Natural killer cell (primary cell): ENCODE measurements at regions not wholly inside any gene's neighbourhood (a gene's known extent, or its start where the extent isn't known, plus 50 kb on each side); places are given as distances from the start of the nearest gene placed in this dataset.

Experiments used
- ATAC-seq, 3 donors: fragments of 150-1000 bp in 2 of 3; fragments of 200-7000 bp in 1 of 3; cut with Tn5 transposase; 1 replicate in 1 of 3; 2 replicates in 2 of 3; pipeline ENCODE4 v1.10.0; 2021; ENCODE audit warnings: mild to moderate bottlenecking in 2 of 3, moderate library complexity in 2 of 3
- DNase-seq, 2 donors: peaks; one replicate each; pipeline versions ENCODE4 v3.0.0 to v3.0.0-alpha.2; 2013 to 2021; ENCODE audit warnings: mixed read lengths in 1 of 2
- H3K27ac ChIP-seq: one replicate; pipeline ENCODE4 v1.5.1; 2013; ENCODE audit warnings: mild to moderate bottlenecking, low read length
- H3K27me3 ChIP-seq: one replicate; pipeline ENCODE4 v1.6.1; 2013; ENCODE audit warnings: low read length; ENCODE audit not compliant: control insufficient read depth, insufficient read depth
- H3K36me3 ChIP-seq: one replicate; pipeline ENCODE4 v1.6.1; 2013; ENCODE audit warnings: low read length; ENCODE audit not compliant: control insufficient read depth, insufficient read depth
- H3K4me1 ChIP-seq: one replicate; pipeline ENCODE4 v1.6.1; 2013; ENCODE audit warnings: low read length; ENCODE audit not compliant: control insufficient read depth, insufficient read depth
- H3K4me3 ChIP-seq: one replicate; pipeline ENCODE4 v1.5.1; 2013; ENCODE audit warnings: low read length
- H3K9me3 ChIP-seq: one replicate; pipeline ENCODE4 v1.6.1; 2013; ENCODE audit warnings: low read length; ENCODE audit not compliant: control insufficient read depth, insufficient read depth
- H3K27ac Mint-ChIP-seq, 2 donors: one replicate each; pipeline ENCODE4 v1.8.0; 2022; ENCODE audit warnings: mild to moderate bottlenecking in 2 of 2, mixed read lengths in 2 of 2, moderate library complexity in 1 of 2
- H3K27me3 Mint-ChIP-seq, 2 donors: one replicate each; pipeline ENCODE4 v1.8.0; 2022; ENCODE audit warnings: low read depth in 2 of 2, mixed read lengths in 2 of 2
- H3K36me3 Mint-ChIP-seq: one replicate; pipeline ENCODE4 v1.8.0; 2022; ENCODE audit warnings: mixed read lengths
- H3K4me1 Mint-ChIP-seq, 2 donors: one replicate each; pipeline ENCODE4 v1.8.0; 2022; ENCODE audit warnings: mixed read lengths in 2 of 2
- H3K4me3 Mint-ChIP-seq: one replicate; pipeline ENCODE4 v1.8.0; 2022; ENCODE audit warnings: mild to moderate bottlenecking, moderate library complexity, mixed read lengths
- H3K9me3 Mint-ChIP-seq, 2 donors: one replicate each; pipeline ENCODE4 v1.8.0; 2022; ENCODE audit warnings: mixed read lengths in 2 of 2
- CTCF ChIP-seq: fragments of 200-600 bp; IDR thresholded peaks from one replicate; pipeline ENCODE4 v1.8.0; 2022; ENCODE audit warnings: antibody characterized with exemption
- WGBS: methylation state at CpG from one replicate; pipeline ENCODE4 v1.1.7; 2013; ENCODE audit warnings: missing lambda C conversion rate; ENCODE audit not compliant: insufficient coverage; 5-methylcytosine and 5-hydroxymethylcytosine counted together
- intact Hi-C: fragments of 100-400 bp; cut with micrococcal nuclease; formaldehyde crosslinking; loops from one replicate; pipeline ENCODE4 v1.14.2; 2022

GRCh38 chr6:47109281-47109680, 67.1 kb upstream of the ADGRF1 start:
- no peaks in the 10 kb centered on the region for H3K36me3 Mint-ChIP-seq
- no peaks in the 10 kb centered on the region for H3K9me3 Mint-ChIP-seq
- no peaks in the 10 kb centered on the region for H3K36me3 ChIP-seq
- TF ChIP-seq CTCF, result no peak
- H3K27me3 ChIP-seq, result no peaks in the 10 kb centered on the region
- no peaks in the 10 kb centered on the region for H3K4me1 Mint-ChIP-seq
- H3K27me3 Mint-ChIP-seq, result peaks cover 0 to 3% of the 10 kb centered on the region in 2 donors
- no peak overlapping the region for H3K4me3 ChIP-seq
- no peak overlapping the region for H3K27ac Mint-ChIP-seq
- H3K9me3 ChIP-seq, result no peaks in the 10 kb centered on the region
- ATAC-seq (no peak), DNase-seq (no peak)
- WGBS, result 92% methylated on average over 1 of the region's 2 CpGs
- intact Hi-C loops, result no loop called here
- H3K27ac ChIP-seq, result no peak overlapping the region
- no peaks in the 10 kb centered on the region for H3K4me1 ChIP-seq
- no peak overlapping the region for H3K4me3 Mint-ChIP-seq

GRCh38 chr6:47106721-47107197, 64.6 kb upstream of the ADGRF1 start:
- Mint-ChIP-seq H3K9me3 (no peaks in the 10 kb centered on the region), H3K4me3 (no peak overlapping the region), H3K36me3 (no peaks in the 10 kb centered on the region), H3K27ac (no peak overlapping the region), H3K27me3 (peaks cover 0 to 5% of the 10 kb centered on the region in 2 donors), H3K4me1 (no peaks in the 10 kb centered on the region)
- intact Hi-C loops, result no loop called here
- TF ChIP-seq CTCF, result no peak
- H3K4me3 ChIP-seq, result no peak overlapping the region
- no peaks in the 10 kb centered on the region for H3K36me3 ChIP-seq
- H3K27me3 ChIP-seq, result no peaks in the 10 kb centered on the region
- ATAC-seq, result no peak
- no peak overlapping the region for H3K27ac ChIP-seq
- no peaks in the 10 kb centered on the region for H3K9me3 ChIP-seq
- WGBS, result 90% methylated on average over 2 of the region's 3 CpGs
- no peak for DNase-seq
- no peaks in the 10 kb centered on the region for H3K4me1 ChIP-seq

GRCh38 chr6:47106216-47106615, 64.1 kb upstream of the ADGRF1 start:
- H3K27me3 ChIP-seq, result no peaks in the 10 kb centered on the region
- TF ChIP-seq CTCF, result no peak
- Mint-ChIP-seq H3K36me3 (no peaks in the 10 kb centered on the region), H3K27me3 (peaks cover 0 to 5% of the 10 kb centered on the region in 2 donors), H3K27ac (no peak overlapping the region), H3K4me3 (no peak overlapping the region), H3K4me1 (no peaks in the 10 kb centered on the region), H3K9me3 (no peaks in the 10 kb centered on the region)
- intact Hi-C loops, result no loop called here
- 73% methylated on average over 2 of the region's 3 CpGs for WGBS
- no peaks in the 10 kb centered on the region for H3K4me1 ChIP-seq
- H3K27ac ChIP-seq, result no peak overlapping the region
- no peaks in the 10 kb centered on the region for H3K9me3 ChIP-seq
- no peaks in the 10 kb centered on the region for H3K36me3 ChIP-seq
- DNase-seq (no peak), ATAC-seq (no peak)
- no peak overlapping the region for H3K4me3 ChIP-seq

- no peak overlapping the region for H3K4me3 ChIP-seq
- Mint-ChIP-seq H3K27ac (no peak overlapping the region), H3K36me3 (no peaks in the 10 kb centered on the region), H3K27me3 (peaks cover 0 to 5% of the 10 kb centered on the region in 2 donors), H3K4me1 (no peaks in the 10 kb centered on the region), H3K4me3 (no peak overlapping the region), H3K9me3 (no peaks in the 10 kb centered on the region)
- H3K27ac ChIP-seq, result no peak overlapping the region
- intact Hi-C loops, result no loop called here
- H3K9me3 ChIP-seq, result no peaks in the 10 kb centered on the region
- H3K4me1 ChIP-seq, result no peaks in the 10 kb centered on the region
- DNase-seq (no peak), ATAC-seq (no peak)
- WGBS, result 93% methylated on average over 10 of the region's 10 CpGs
- TF ChIP-seq CTCF, result no peak
- no peaks in the 10 kb centered on the region for H3K36me3 ChIP-seq
- H3K27me3 ChIP-seq, result no peaks in the 10 kb centered on the region
Measured at GRCh38 chr6:47105469-47106178, 63.5 kb upstream of the ADGRF1 start.
